ENCODE measurements at regions not wholly inside any gene's neighbourhood (a gene's known extent, or its start where the extent isn't known, plus 50 kb on each side); places are given as distances from the start of the nearest gene placed in this dataset.
"Not testable (repeated sequence)": the region's sequence is repeated elsewhere in the genome, so short reads cannot be mapped to it uniquely, and the experiment has no call there.

GRCh38 chr21:20215959-20216358, 782.2 kb upstream of the NCAM2 start:
- DNase-seq, result no peak
- H2AK5ac ChIP-seq (ENCODE audit: low read length, severe bottlenecking), result no peak overlapping the region
- no peak overlapping the region for H4K8ac ChIP-seq (ENCODE audit: low read length)
- no peak overlapping the region for H3K4me3 ChIP-seq (ENCODE audit: insufficient read depth in 1 of 2, low read depth in 1 of 2, low read length in 2 of 2)
- H3K9ac ChIP-seq (ENCODE audit: low read length), result no peak overlapping the region
- H3K23ac ChIP-seq (ENCODE audit: low read length in 2 of 2), result no peak overlapping the region
- H3K4me1 ChIP-seq (ENCODE audit: control insufficient read depth, insufficient read depth, low read depth, low read length), result no peaks in the 10 kb centered on the region
- no peak overlapping the region for H3K4me2 ChIP-seq (ENCODE audit: low read length, poor library complexity, severe bottlenecking)
- no peak overlapping the region for H2BK12ac ChIP-seq (ENCODE audit: low read length in 2 of 2)
- no peak overlapping the region for H3K14ac ChIP-seq (ENCODE audit: low read length in 2 of 2)
- no peak overlapping the region for H2BK120ac ChIP-seq (ENCODE audit: low read depth, low read length)
- no peak overlapping the region for H3K18ac ChIP-seq (ENCODE audit: low read depth in 1 of 2, low read length in 2 of 2)
- H2AFZ ChIP-seq (ENCODE audit: low read depth, low read length), result no peak overlapping the region
- H3K27ac ChIP-seq (ENCODE audit: low read length, poor library complexity, severe bottlenecking), result no peak overlapping the region
- H3K27me3 ChIP-seq (ENCODE audit: control insufficient read depth in 1 of 2, insufficient read depth in 1 of 2, low read length in 2 of 2), result no peaks in the 10 kb centered on the region
- H3K9me3 ChIP-seq (ENCODE audit: control insufficient read depth, low read length), result peaks cover 15% of the 10 kb centered on the region
- no peak overlapping the region for H3K4ac ChIP-seq (ENCODE audit: low read depth in 1 of 2, low read length in 2 of 2)
- no peak overlapping the region for H4K91ac ChIP-seq (ENCODE audit: low read length)
- WGBS, result 82% methylated on average over 4 of the region's 6 CpGs
- no peaks in the 10 kb centered on the region for H3K79me1 ChIP-seq (replicated peaks; ENCODE audit: low read length, poor library complexity, severe bottlenecking)
- H3K36me3 ChIP-seq (ENCODE audit: control insufficient read depth in 1 of 2, insufficient read depth in 2 of 2, low read depth in 1 of 2, low read length in 2 of 2), result no peaks in the 10 kb centered on the region
- no peak overlapping the region for H2BK5ac ChIP-seq (ENCODE audit: low read depth, low read length, poor library complexity, severe bottlenecking)
- no peak overlapping the region for H2BK15ac ChIP-seq (ENCODE audit: low read depth, poor library complexity, severe bottlenecking)

- Histone ChIP-seq H3K14ac (ENCODE audit: low read length in 2 of 2) (no peak overlapping the region), H2BK120ac (ENCODE audit: low read depth, low read length) (no peak overlapping the region), H2BK5ac (ENCODE audit: low read depth, low read length, poor library complexity, severe bottlenecking) (no peak overlapping the region), H2BK15ac (ENCODE audit: low read depth, poor library complexity, severe bottlenecking) (no peak overlapping the region), H3K79me1 (replicated peaks; ENCODE audit: low read length, poor library complexity, severe bottlenecking) (no peaks in the 10 kb centered on the region), H3K27me3 (ENCODE audit: control insufficient read depth in 1 of 2, insufficient read depth in 1 of 2, low read length in 2 of 2) (no peaks in the 10 kb centered on the region), H3K4ac (ENCODE audit: low read depth in 1 of 2, low read length in 2 of 2) (no peak overlapping the region), H3K9ac (ENCODE audit: low read length) (no peak overlapping the region), H2AK5ac (ENCODE audit: low read length, severe bottlenecking) (no peak overlapping the region), H3K18ac (ENCODE audit: low read depth in 1 of 2, low read length in 2 of 2) (no peak overlapping the region), H3K4me3 (ENCODE audit: insufficient read depth in 1 of 2, low read depth in 1 of 2, low read length in 2 of 2) (no peak overlapping the region), H4K91ac (ENCODE audit: low read length) (no peak overlapping the region), H2BK12ac (ENCODE audit: low read length in 2 of 2) (no peak overlapping the region), H2AFZ (ENCODE audit: low read depth, low read length) (no peak overlapping the region), H3K36me3 (ENCODE audit: control insufficient read depth in 1 of 2, insufficient read depth in 2 of 2, low read depth in 1 of 2, low read length in 2 of 2) (no peaks in the 10 kb centered on the region), H3K9me3 (ENCODE audit: control insufficient read depth, low read length) (peaks cover under 1% of the 10 kb centered on the region), H3K4me1 (ENCODE audit: control insufficient read depth, insufficient read depth, low read depth, low read length) (no peaks in the 10 kb centered on the region), H4K8ac (ENCODE audit: low read length) (no peak overlapping the region), H3K23ac (ENCODE audit: low read length in 2 of 2) (no peak overlapping the region), H3K27ac (ENCODE audit: low read length, poor library complexity, severe bottlenecking) (no peak overlapping the region), H3K4me2 (ENCODE audit: low read length, poor library complexity, severe bottlenecking) (no peak overlapping the region)
- no peak for DNase-seq
Observed at GRCh38 chr21:20220586-20220985, 777.6 kb upstream of the NCAM2 start.

GRCh38 chr21:20221981-20222380, 776.2 kb upstream of the NCAM2 start:
- not testable (repeated sequence) for H2BK120ac ChIP-seq (ENCODE audit: low read depth, low read length); H2BK15ac ChIP-seq (ENCODE audit: low read depth, poor library complexity, severe bottlenecking); H3K14ac ChIP-seq (ENCODE audit: low read length in 2 of 2); H4K8ac ChIP-seq (ENCODE audit: low read length); H2AK5ac ChIP-seq (ENCODE audit: low read length, severe bottlenecking); DNase-seq; H3K9me3 ChIP-seq (ENCODE audit: control insufficient read depth, low read length); H2BK5ac ChIP-seq (ENCODE audit: low read depth, low read length, poor library complexity, severe bottlenecking); H2BK12ac ChIP-seq (ENCODE audit: low read length in 2 of 2); H3K4me1 ChIP-seq (ENCODE audit: control insufficient read depth, insufficient read depth, low read depth, low read length); H3K36me3 ChIP-seq (ENCODE audit: control insufficient read depth in 1 of 2, insufficient read depth in 2 of 2, low read depth in 1 of 2, low read length in 2 of 2); H3K4me3 ChIP-seq (ENCODE audit: insufficient read depth in 1 of 2, low read depth in 1 of 2, low read length in 2 of 2); H3K18ac ChIP-seq (ENCODE audit: low read depth in 1 of 2, low read length in 2 of 2); H2AFZ ChIP-seq (ENCODE audit: low read depth, low read length); H3K9ac ChIP-seq (ENCODE audit: low read length); H3K27ac ChIP-seq (ENCODE audit: low read length, poor library complexity, severe bottlenecking); H3K4ac ChIP-seq (ENCODE audit: low read depth in 1 of 2, low read length in 2 of 2); H3K79me1 ChIP-seq (replicated peaks; ENCODE audit: low read length, poor library complexity, severe bottlenecking); H3K23ac ChIP-seq (ENCODE audit: low read length in 2 of 2); H3K27me3 ChIP-seq (ENCODE audit: control insufficient read depth in 1 of 2, insufficient read depth in 1 of 2, low read length in 2 of 2); H3K4me2 ChIP-seq (ENCODE audit: low read length, poor library complexity, severe bottlenecking); H4K91ac ChIP-seq (ENCODE audit: low read length)
- WGBS, result 93% methylated on average over 9 of the region's 12 CpGs

- not testable (repeated sequence) for H2BK15ac ChIP-seq (ENCODE audit: low read depth, poor library complexity, severe bottlenecking); H3K23ac ChIP-seq (ENCODE audit: low read length in 2 of 2); H3K9ac ChIP-seq (ENCODE audit: low read length); H3K14ac ChIP-seq (ENCODE audit: low read length in 2 of 2); H3K4me2 ChIP-seq (ENCODE audit: low read length, poor library complexity, severe bottlenecking); H3K18ac ChIP-seq (ENCODE audit: low read depth in 1 of 2, low read length in 2 of 2); H3K27me3 ChIP-seq (ENCODE audit: control insufficient read depth in 1 of 2, insufficient read depth in 1 of 2, low read length in 2 of 2); H4K8ac ChIP-seq (ENCODE audit: low read length); H3K4me3 ChIP-seq (ENCODE audit: insufficient read depth in 1 of 2, low read depth in 1 of 2, low read length in 2 of 2); H3K27ac ChIP-seq (ENCODE audit: low read length, poor library complexity, severe bottlenecking); H2AFZ ChIP-seq (ENCODE audit: low read depth, low read length); H2AK5ac ChIP-seq (ENCODE audit: low read length, severe bottlenecking); H3K4me1 ChIP-seq (ENCODE audit: control insufficient read depth, insufficient read depth, low read depth, low read length); H3K36me3 ChIP-seq (ENCODE audit: control insufficient read depth in 1 of 2, insufficient read depth in 2 of 2, low read depth in 1 of 2, low read length in 2 of 2); H2BK12ac ChIP-seq (ENCODE audit: low read length in 2 of 2); H4K91ac ChIP-seq (ENCODE audit: low read length); DNase-seq; H3K4ac ChIP-seq (ENCODE audit: low read depth in 1 of 2, low read length in 2 of 2); H2BK120ac ChIP-seq (ENCODE audit: low read depth, low read length); H2BK5ac ChIP-seq (ENCODE audit: low read depth, low read length, poor library complexity, severe bottlenecking); H3K79me1 ChIP-seq (replicated peaks; ENCODE audit: low read length, poor library complexity, severe bottlenecking)
- H3K9me3 ChIP-seq (ENCODE audit: control insufficient read depth, low read length), result peaks cover 19% of the 10 kb centered on the region
- 29% methylated on average over 1 of the region's 1 CpG for WGBS
Observed at GRCh38 chr21:20236649-20237048, 761.6 kb upstream of the NCAM2 start.

All from mesenchymal stem cell (in vitro differentiated cells and primary cell).